ENCODE measurements at regions not wholly inside any gene's neighbourhood (a gene's known extent, or its start where the extent isn't known, plus 50 kb on each side); places are given as distances from the start of the nearest gene placed in this dataset.

DNA sequence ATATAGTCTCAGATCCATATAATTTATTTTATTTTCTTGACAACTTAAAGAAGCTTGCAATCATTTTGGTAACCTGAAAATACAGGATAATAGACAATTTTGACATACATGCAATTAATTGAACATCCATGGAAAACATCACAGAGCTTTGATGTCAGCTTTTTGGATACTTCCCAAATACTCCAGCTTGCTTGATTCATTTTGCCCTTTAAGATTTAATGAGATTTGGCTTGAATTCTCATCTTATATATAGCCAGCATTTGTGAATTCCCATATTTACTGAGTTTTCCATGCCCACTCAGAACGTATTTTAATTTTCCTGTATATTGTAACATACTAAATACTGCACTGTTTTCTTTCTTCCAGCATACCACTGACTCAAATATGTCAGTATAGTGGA lies 803.0 kb upstream of the MGAT4C start:
- no peak for TF ChIP-seq POLR2A (IDR thresholded peaks at IDR 0.05)
- TF ChIP-seq, protein P1, sequence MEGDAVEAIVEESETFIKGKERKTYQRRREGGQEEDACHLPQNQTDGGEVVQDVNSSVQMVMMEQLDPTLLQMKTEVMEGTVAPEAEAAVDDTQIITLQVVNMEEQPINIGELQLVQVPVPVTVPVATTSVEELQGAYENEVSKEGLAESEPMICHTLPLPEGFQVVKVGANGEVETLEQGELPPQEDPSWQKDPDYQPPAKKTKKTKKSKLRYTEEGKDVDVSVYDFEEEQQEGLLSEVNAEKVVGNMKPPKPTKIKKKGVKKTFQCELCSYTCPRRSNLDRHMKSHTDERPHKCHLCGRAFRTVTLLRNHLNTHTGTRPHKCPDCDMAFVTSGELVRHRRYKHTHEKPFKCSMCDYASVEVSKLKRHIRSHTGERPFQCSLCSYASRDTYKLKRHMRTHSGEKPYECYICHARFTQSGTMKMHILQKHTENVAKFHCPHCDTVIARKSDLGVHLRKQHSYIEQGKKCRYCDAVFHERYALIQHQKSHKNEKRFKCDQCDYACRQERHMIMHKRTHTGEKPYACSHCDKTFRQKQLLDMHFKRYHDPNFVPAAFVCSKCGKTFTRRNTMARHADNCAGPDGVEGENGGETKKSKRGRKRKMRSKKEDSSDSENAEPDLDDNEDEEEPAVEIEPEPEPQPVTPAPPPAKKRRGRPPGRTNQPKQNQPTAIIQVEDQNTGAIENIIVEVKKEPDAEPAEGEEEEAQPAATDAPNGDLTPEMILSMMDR (IDR thresholded peaks at IDR 0.05): no peak
